MM.1S (cell line): ENCODE measurements at regions not wholly inside any gene's neighbourhood (a gene's known extent, or its start where the extent isn't known, plus 50 kb on each side); places are given as distances from the start of the nearest gene placed in this dataset.

Experiments used
- DNase-seq: peaks from one replicate; pipeline ENCODE4 v3.0.0-alpha.2; 2015
- H2AFZ ChIP-seq: fragments of 300-600 bp; sonication (generic); 2 replicates; pipeline ENCODE4 v1.6.0; 2016; ENCODE audit warnings: antibody characterized with exemption, low read length
- H3F3A ChIP-seq: fragments of 300-600 bp; sonication (generic); 2 replicates; pipeline ENCODE4 v1.6.1; 2016; ENCODE audit warnings: mild to moderate bottlenecking, antibody characterized with exemption, low read length, moderate library complexity, mixed read lengths; ENCODE audit not compliant: insufficient read depth
- H3K27ac ChIP-seq: fragments of 300-600 bp; sonication (generic); 2 replicates; pipeline ENCODE4 v1.5.1; 2016; ENCODE audit warnings: mild to moderate bottlenecking, low read length
- H3K27me3 ChIP-seq: fragments of 300-600 bp; sonication (generic); replicated peaks from 2 replicates; pipeline ENCODE4 v1.6.0; 2016; ENCODE audit warnings: low read length; ENCODE audit not compliant: insufficient read depth
- H3K36me3 ChIP-seq: fragments of 300-600 bp; sonication (generic); replicated peaks from 2 replicates; pipeline ENCODE4 v1.6.1; 2016; ENCODE audit warnings: mild to moderate bottlenecking, low read length, mixed read lengths; ENCODE audit not compliant: insufficient read depth
- H3K4me1 ChIP-seq: fragments of 300-600 bp; sonication (generic); 2 replicates; pipeline ENCODE4 v1.6.1; 2016; ENCODE audit warnings: low read length, mixed read lengths
- H3K4me2 ChIP-seq: fragments of 300-600 bp; sonication (generic); 2 replicates; pipeline ENCODE4 v1.6.0; 2016; ENCODE audit warnings: low read depth, low read length
- H3K4me3 ChIP-seq: fragments of 300-600 bp; sonication (generic); 2 replicates; pipeline ENCODE4 v1.5.1; 2016; ENCODE audit warnings: low read length, mixed read lengths
- H3K79me2 ChIP-seq: fragments of 300-600 bp; sonication (generic); 2 replicates; pipeline ENCODE4 v1.6.1; 2016; ENCODE audit warnings: mixed run types, low read length, mixed read lengths
- H3K9ac ChIP-seq: fragments of 300-600 bp; sonication (generic); 2 replicates; pipeline ENCODE4 v1.6.1; 2016; ENCODE audit warnings: low read length, mixed read lengths
- H3K9me2 ChIP-seq: fragments of 300-600 bp; sonication (generic); replicated peaks from 2 replicates; pipeline ENCODE4 v1.6.1; 2016; ENCODE audit warnings: mild to moderate bottlenecking, low read length, mixed read lengths; ENCODE audit not compliant: insufficient read depth
- H3K9me3 ChIP-seq: fragments of 300-600 bp; sonication (generic); replicated peaks from 2 replicates; pipeline ENCODE4 v1.6.1; 2016; ENCODE audit warnings: mild to moderate bottlenecking, low read length, mixed read lengths; ENCODE audit not compliant: insufficient read depth
- H4K20me1 ChIP-seq: fragments of 300-600 bp; sonication (generic); 2 replicates; pipeline ENCODE4 v1.6.1; 2016; ENCODE audit warnings: mild to moderate bottlenecking, low read length, moderate library complexity, mixed read lengths; ENCODE audit not compliant: insufficient read depth
- EZH2 ChIP-seq: fragments of 300-600 bp; sonication (generic); optimal IDR thresholded peaks from 2 replicates; pipeline ENCODE3; 2017; ENCODE audit warnings: low read depth, mild to moderate bottlenecking, antibody characterized with exemption, low read length, mixed read lengths
- EZH2phosphoT487 ChIP-seq: fragments of 300-600 bp; sonication (generic); IDR thresholded peaks from 2 replicates; pipeline ENCODE4 v1.6.1; 2018; ENCODE audit warnings: antibody characterized with exemption, low read length
- TF ChIP-seq, protein P1 (sequence below): fragments of 300-600 bp; sonication (generic); IDR thresholded peaks from 2 replicates; pipeline ENCODE4 v1.5.1; 2016; ENCODE audit warnings: antibody characterized with exemption, low read length, mixed read lengths

DNA sequence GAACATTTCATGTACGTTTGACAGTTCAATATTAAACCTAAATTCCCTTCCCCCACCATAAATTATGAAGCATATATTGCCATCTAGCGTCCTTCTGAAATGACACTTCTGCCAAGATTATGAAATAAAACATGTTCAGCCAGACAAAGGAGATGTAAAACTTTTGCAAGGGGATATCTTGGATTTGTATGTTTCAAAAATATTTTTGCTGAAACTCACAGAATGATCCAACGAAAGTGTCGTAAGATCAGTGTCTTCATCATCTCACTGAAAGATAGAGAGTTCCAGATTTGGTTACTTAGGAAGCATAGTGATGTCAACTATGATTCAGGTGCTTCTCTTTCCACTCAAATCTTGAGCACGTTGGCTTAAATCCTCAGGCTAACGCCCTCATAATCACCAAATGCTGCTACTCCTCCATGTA lies 904.3 kb downstream of the XPNPEP1 start:
- Histone ChIP-seq H3F3A (no peaks in the 10 kb centered on the region), H3K4me3 (no peak overlapping the region), H3K9me2 (no peaks in the 10 kb centered on the region), H3K79me2 (no peaks in the 10 kb centered on the region), H3K9me3 (no peaks in the 10 kb centered on the region), H3K27ac (no peak overlapping the region), H3K27me3 (no peaks in the 10 kb centered on the region), H3K36me3 (no peaks in the 10 kb centered on the region), H3K4me2 (no peak overlapping the region), H3K9ac (no peak overlapping the region), H4K20me1 (no peaks in the 10 kb centered on the region), H2AFZ (no peak overlapping the region), H3K4me1 (no peaks in the 10 kb centered on the region)
- DNase-seq, result no peak
- TF ChIP-seq EZH2, result no peak
- TF ChIP-seq, protein P1, sequence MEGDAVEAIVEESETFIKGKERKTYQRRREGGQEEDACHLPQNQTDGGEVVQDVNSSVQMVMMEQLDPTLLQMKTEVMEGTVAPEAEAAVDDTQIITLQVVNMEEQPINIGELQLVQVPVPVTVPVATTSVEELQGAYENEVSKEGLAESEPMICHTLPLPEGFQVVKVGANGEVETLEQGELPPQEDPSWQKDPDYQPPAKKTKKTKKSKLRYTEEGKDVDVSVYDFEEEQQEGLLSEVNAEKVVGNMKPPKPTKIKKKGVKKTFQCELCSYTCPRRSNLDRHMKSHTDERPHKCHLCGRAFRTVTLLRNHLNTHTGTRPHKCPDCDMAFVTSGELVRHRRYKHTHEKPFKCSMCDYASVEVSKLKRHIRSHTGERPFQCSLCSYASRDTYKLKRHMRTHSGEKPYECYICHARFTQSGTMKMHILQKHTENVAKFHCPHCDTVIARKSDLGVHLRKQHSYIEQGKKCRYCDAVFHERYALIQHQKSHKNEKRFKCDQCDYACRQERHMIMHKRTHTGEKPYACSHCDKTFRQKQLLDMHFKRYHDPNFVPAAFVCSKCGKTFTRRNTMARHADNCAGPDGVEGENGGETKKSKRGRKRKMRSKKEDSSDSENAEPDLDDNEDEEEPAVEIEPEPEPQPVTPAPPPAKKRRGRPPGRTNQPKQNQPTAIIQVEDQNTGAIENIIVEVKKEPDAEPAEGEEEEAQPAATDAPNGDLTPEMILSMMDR, result peak; percentile 30
- TF ChIP-seq EZH2phosphoT487, result no peak

DNA sequence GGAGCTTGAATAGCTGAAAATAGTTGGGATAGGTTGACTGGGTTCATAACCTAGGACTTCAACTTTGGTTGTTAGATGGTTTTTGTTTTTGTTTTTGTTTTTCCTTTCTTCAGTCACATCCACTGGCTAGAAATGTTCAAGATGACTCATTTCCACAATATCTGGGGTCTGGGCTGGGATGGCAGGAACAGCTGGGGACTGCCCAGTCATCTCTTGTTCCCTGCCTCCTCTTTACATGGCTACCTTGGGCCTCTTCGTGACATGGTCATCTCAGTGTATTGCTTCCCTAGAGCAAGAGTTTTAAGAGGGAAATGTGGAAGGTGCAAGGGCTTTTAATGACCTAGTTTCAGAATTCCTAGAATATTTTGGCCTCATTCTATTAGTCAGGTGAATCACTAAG lies 915.8 kb downstream of the XPNPEP1 start:
- Histone ChIP-seq H3K4me2 (no peak overlapping the region), H3K9me3 (no peaks in the 10 kb centered on the region), H3K9me2 (no peaks in the 10 kb centered on the region), H3K27ac (no peak overlapping the region), H3F3A (no peaks in the 10 kb centered on the region), H3K4me1 (no peaks in the 10 kb centered on the region), H2AFZ (no peak overlapping the region), H3K79me2 (no peaks in the 10 kb centered on the region), H4K20me1 (no peaks in the 10 kb centered on the region), H3K9ac (no peak overlapping the region), H3K36me3 (no peaks in the 10 kb centered on the region), H3K27me3 (no peaks in the 10 kb centered on the region), H3K4me3 (no peak overlapping the region)
- no peak for DNase-seq
- TF ChIP-seq EZH2phosphoT487 (no peak), EZH2 (no peak)
- TF ChIP-seq, protein P1, result no peak

DNA sequence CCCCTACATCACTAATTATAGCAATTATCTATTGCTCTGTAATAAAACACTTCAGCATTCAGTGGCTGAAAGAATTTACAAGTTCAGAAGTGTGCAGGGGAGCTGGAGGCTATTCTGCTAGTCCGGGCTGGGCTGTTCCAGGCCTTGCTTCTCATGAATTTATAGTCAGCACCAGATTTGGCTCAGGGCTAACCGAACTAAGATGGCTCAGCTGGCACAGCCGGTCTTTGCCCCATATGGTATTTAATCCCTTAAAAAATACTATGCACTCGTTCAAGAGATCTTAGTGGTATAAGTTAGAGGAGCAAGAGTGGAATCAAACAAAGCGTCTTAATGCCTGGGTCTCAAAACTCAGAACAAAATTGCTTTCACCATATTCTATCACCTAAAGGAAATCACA lies 932.9 kb downstream of the XPNPEP1 start:
- no peak overlapping the region for H3K4me2 ChIP-seq
- no peaks in the 10 kb centered on the region for H3K27me3 ChIP-seq
- no peak for TF ChIP-seq EZH2
- TF ChIP-seq, protein P1, result no peak
- no peak for TF ChIP-seq EZH2phosphoT487
- no peaks in the 10 kb centered on the region for H3K36me3 ChIP-seq
- H3K27ac ChIP-seq, result no peak overlapping the region
- H3K4me1 ChIP-seq, result no peaks in the 10 kb centered on the region
- H3F3A ChIP-seq, result no peaks in the 10 kb centered on the region
- no peaks in the 10 kb centered on the region; the same call in 1 of the 2 replicates for H3K9me3 ChIP-seq
- H3K9ac ChIP-seq, result no peak overlapping the region
- H2AFZ ChIP-seq, result no peak overlapping the region
- no peak for DNase-seq
- H3K79me2 ChIP-seq, result no peaks in the 10 kb centered on the region
- H4K20me1 ChIP-seq, result no peaks in the 10 kb centered on the region
- H3K4me3 ChIP-seq, result no peak overlapping the region
- no peaks in the 10 kb centered on the region for H3K9me2 ChIP-seq
